WTC11 (cell line): ENCODE measurements at regions not wholly inside any gene's neighbourhood (a gene's known extent, or its start where the extent isn't known, plus 50 kb on each side); places are given as distances from the start of the nearest gene placed in this dataset.

Experiments used
- ATAC-seq: fragments of 200-7000 bp; cut with Tn5 transposase; 2 replicates; pipeline ENCODE4 v1.10.0; 2021; ENCODE audit warnings: mild to moderate bottlenecking, moderate library complexity
- CTCF ChIA-PET: fragments of 300-600 bp; sonication (Branson Sonifier 250); formaldehyde crosslinking; loops from one replicate; lab custom pipeline; 2021; ENCODE audit warnings: antibody characterized with exemption; lab: Charles Lee
- POLR2A ChIA-PET: fragments of 350-600 bp; sonication (Branson Sonifier 250); formaldehyde crosslinking; loops from one replicate; lab custom pipeline; 2021; ENCODE audit warnings: antibody characterized with exemption; lab: Charles Lee
- DNase-seq: peaks from one replicate; pipeline ENCODE4 v3.0.0; 2021; ENCODE audit warnings: low spot score
- H3K27ac Mint-ChIP-seq: 2 replicates; pipeline ENCODE4 v1.8.0; 2021; ENCODE audit warnings: mixed read lengths
- H3K27me3 Mint-ChIP-seq: 2 replicates; pipeline ENCODE4 v1.8.0; 2021; ENCODE audit warnings: low read depth, mild to moderate bottlenecking, moderate library complexity, mixed read lengths
- H3K36me3 Mint-ChIP-seq: 2 replicates; pipeline ENCODE4 v1.8.0; 2021; ENCODE audit warnings: mixed read lengths
- H3K4me1 Mint-ChIP-seq: 2 replicates; pipeline ENCODE4 v1.8.0; 2022; ENCODE audit warnings: mixed read lengths
- H3K4me3 Mint-ChIP-seq: 2 replicates; pipeline ENCODE4 v1.8.0; 2021; ENCODE audit warnings: mild to moderate bottlenecking, moderate library complexity, mixed read lengths
- H3K9me3 Mint-ChIP-seq: 2 replicates; pipeline ENCODE4 v1.8.0; 2021; ENCODE audit warnings: mixed read lengths
- CBFB ChIP-seq: sonication (generic); formaldehyde crosslinking; IDR thresholded peaks from 2 replicates; pipeline ENCODE4 v1.8.1; 2022; ENCODE audit warnings: mild to moderate bottlenecking, low read depth, missing genetic modification reagents
- CDX4 ChIP-seq: fragments of 250-450 bp; sonication (Bioruptor Pico); IDR thresholded peaks from 2 replicates; pipeline ENCODE4 v1.9.0; 2021; ENCODE audit warnings: moderate library complexity, mild to moderate bottlenecking, inconsistent platforms, borderline replicate concordance
- HMGA2 ChIP-seq: fragments of 250-450 bp; sonication (Bioruptor Pico); IDR thresholded peaks from 2 replicates; pipeline ENCODE4 v1.4.0; 2021; ENCODE audit warnings: mild to moderate bottlenecking, moderate library complexity
- JUN ChIP-seq: sonication (generic); formaldehyde crosslinking; IDR thresholded peaks from 2 replicates; pipeline ENCODE4 v1.8.0; 2023; ENCODE audit warnings: mild to moderate bottlenecking, missing genetic modification reagents
- NFYB ChIP-seq: sonication (generic); formaldehyde crosslinking; conservative IDR thresholded peaks from 2 replicates; pipeline ENCODE4 v1.8.0; 2022; ENCODE audit warnings: low read depth, missing genetic modification reagents
- NR1H2 ChIP-seq: sonication (generic); formaldehyde crosslinking; IDR thresholded peaks from 2 replicates; pipeline ENCODE4 v1.9.0; 2021; ENCODE audit warnings: mild to moderate bottlenecking, moderate library complexity, missing genetic modification reagents
- RELA ChIP-seq: sonication (generic); formaldehyde crosslinking; IDR thresholded peaks from 2 replicates; pipeline ENCODE4 v1.8.1; 2022; ENCODE audit warnings: missing genetic modification reagents, mild to moderate bottlenecking, borderline replicate concordance
- SMAD3 ChIP-seq: sonication (generic); formaldehyde crosslinking; IDR thresholded peaks from 2 replicates; pipeline ENCODE4 v1.8.0; 2022; ENCODE audit warnings: missing genetic modification reagents, mild to moderate bottlenecking, borderline replicate concordance
- USF1 ChIP-seq: sonication (generic); formaldehyde crosslinking; IDR thresholded peaks from 2 replicates; pipeline ENCODE4 v1.8.0; 2022; ENCODE audit warnings: mild to moderate bottlenecking, missing genetic modification reagents
- ZBTB43 ChIP-seq: sonication (generic); formaldehyde crosslinking; IDR thresholded peaks from 2 replicates; pipeline ENCODE4 v1.8.1; 2023; ENCODE audit warnings: mild to moderate bottlenecking, missing genetic modification reagents
- ZNF317 ChIP-seq: sonication (generic); formaldehyde crosslinking; IDR thresholded peaks from 2 replicates; pipeline ENCODE4 v1.8.1; 2023; ENCODE audit warnings: low read depth, mild to moderate bottlenecking, moderate library complexity, missing genetic modification reagents, borderline replicate concordance
- ZNF396 ChIP-seq: fragments of 250-450 bp; sonication (Bioruptor Pico); IDR thresholded peaks from 2 replicates; pipeline ENCODE4 v1.8.0; 2021; ENCODE audit warnings: mild to moderate bottlenecking, moderate library complexity, borderline replicate concordance
- ZNF671 ChIP-seq: fragments of 250-450 bp; sonication (Bioruptor Pico); IDR thresholded peaks from 2 replicates; pipeline ENCODE4 v1.8.0; 2021; ENCODE audit warnings: mild to moderate bottlenecking
- TF ChIP-seq, protein P1 (sequence below): sonication (generic); formaldehyde crosslinking; IDR thresholded peaks from 2 replicates; pipeline ENCODE4 v1.8.1; 2023; ENCODE audit warnings: mild to moderate bottlenecking, missing genetic modification reagents
- TF ChIP-seq, protein P2 (sequence below): sonication (generic); formaldehyde crosslinking; IDR thresholded peaks from 2 replicates; pipeline ENCODE4 v1.8.1; 2023; ENCODE audit warnings: mild to moderate bottlenecking, missing genetic modification reagents, borderline replicate concordance
- TF ChIP-seq, protein P3 (sequence below): sonication (generic); formaldehyde crosslinking; IDR thresholded peaks from 2 replicates; pipeline ENCODE4 v1.8.1; 2022; ENCODE audit warnings: low read depth, mild to moderate bottlenecking, moderate library complexity, missing genetic modification reagents, borderline replicate concordance
- TF ChIP-seq, protein P4 (sequence below): sonication (generic); formaldehyde crosslinking; IDR thresholded peaks from 2 replicates; pipeline ENCODE4 v1.8.1; 2022; ENCODE audit warnings: mild to moderate bottlenecking, missing genetic modification reagents, moderate library complexity, borderline replicate concordance
- TF ChIP-seq, protein P5 (sequence below): sonication (generic); formaldehyde crosslinking; IDR thresholded peaks from 2 replicates; pipeline ENCODE4 v1.8.1; 2022; ENCODE audit warnings: mild to moderate bottlenecking, moderate library complexity, missing genetic modification reagents

- TF ChIP-seq, protein P1, sequence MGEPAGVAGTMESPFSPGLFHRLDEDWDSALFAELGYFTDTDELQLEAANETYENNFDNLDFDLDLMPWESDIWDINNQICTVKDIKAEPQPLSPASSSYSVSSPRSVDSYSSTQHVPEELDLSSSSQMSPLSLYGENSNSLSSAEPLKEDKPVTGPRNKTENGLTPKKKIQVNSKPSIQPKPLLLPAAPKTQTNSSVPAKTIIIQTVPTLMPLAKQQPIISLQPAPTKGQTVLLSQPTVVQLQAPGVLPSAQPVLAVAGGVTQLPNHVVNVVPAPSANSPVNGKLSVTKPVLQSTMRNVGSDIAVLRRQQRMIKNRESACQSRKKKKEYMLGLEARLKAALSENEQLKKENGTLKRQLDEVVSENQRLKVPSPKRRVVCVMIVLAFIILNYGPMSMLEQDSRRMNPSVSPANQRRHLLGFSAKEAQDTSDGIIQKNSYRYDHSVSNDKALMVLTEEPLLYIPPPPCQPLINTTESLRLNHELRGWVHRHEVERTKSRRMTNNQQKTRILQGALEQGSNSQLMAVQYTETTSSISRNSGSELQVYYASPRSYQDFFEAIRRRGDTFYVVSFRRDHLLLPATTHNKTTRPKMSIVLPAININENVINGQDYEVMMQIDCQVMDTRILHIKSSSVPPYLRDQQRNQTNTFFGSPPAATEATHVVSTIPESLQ = no peak
Observed at GRCh38 chr2:60149176-60149575, 404.3 kb downstream of the BCL11A start (continued).

DNA sequence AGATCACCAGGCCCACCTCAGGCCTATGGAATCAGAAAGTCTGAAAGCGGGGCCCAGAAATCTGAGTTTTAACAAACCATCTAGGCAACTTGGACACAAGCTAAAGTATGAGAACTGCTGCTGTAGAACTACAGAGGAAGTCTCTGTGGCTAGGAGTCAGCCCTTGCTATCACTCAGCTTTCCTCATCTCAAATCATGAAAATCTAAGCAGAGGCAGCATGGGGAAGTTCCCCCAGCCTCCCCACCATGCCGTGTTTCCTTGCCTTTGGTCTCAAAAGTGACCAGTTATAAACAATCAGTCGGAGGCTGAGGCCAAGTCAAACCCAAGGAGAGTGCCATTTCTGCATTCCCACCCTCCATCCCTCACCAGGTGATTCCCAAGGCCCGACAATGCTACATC, 404.7 kb downstream of the BCL11A start:
- peaks cover 5% of the 10 kb centered on the region for H3K36me3 Mint-ChIP-seq
- no peak for ATAC-seq
- no peaks in the 10 kb centered on the region; the same call in 1 of the 2 replicates for H3K27me3 Mint-ChIP-seq
- ChIA-PET CTCF (no interaction called here), POLR2A (no interaction called here)
- H3K4me3 Mint-ChIP-seq = no peak overlapping the region
- no peak for DNase-seq
- peaks cover 15% of the 10 kb centered on the region for H3K9me3 Mint-ChIP-seq
- no peak for TF ChIP-seq USF1 (CRISPR knock-in tag)
- TF ChIP-seq, protein P2, sequence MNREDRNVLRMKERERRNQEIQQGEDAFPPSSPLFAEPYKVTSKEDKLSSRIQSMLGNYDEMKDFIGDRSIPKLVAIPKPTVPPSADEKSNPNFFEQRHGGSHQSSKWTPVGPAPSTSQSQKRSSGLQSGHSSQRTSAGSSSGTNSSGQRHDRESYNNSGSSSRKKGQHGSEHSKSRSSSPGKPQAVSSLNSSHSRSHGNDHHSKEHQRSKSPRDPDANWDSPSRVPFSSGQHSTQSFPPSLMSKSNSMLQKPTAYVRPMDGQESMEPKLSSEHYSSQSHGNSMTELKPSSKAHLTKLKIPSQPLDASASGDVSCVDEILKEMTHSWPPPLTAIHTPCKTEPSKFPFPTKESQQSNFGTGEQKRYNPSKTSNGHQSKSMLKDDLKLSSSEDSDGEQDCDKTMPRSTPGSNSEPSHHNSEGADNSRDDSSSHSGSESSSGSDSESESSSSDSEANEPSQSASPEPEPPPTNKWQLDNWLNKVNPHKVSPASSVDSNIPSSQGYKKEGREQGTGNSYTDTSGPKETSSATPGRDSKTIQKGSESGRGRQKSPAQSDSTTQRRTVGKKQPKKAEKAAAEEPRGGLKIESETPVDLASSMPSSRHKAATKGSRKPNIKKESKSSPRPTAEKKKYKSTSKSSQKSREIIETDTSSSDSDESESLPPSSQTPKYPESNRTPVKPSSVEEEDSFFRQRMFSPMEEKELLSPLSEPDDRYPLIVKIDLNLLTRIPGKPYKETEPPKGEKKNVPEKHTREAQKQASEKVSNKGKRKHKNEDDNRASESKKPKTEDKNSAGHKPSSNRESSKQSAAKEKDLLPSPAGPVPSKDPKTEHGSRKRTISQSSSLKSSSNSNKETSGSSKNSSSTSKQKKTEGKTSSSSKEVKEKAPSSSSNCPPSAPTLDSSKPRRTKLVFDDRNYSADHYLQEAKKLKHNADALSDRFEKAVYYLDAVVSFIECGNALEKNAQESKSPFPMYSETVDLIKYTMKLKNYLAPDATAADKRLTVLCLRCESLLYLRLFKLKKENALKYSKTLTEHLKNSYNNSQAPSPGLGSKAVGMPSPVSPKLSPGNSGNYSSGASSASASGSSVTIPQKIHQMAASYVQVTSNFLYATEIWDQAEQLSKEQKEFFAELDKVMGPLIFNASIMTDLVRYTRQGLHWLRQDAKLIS = no peak
- TF ChIP-seq ZNF671 = no peak
- TF ChIP-seq ZNF317 (CRISPR knock-in tag) = no peak
- no peak for TF ChIP-seq SMAD3 (CRISPR knock-in tag)
- no peak for TF ChIP-seq HMGA2
- no peaks in the 10 kb centered on the region for H3K4me1 Mint-ChIP-seq
- no peak overlapping the region for H3K27ac Mint-ChIP-seq

DNA sequence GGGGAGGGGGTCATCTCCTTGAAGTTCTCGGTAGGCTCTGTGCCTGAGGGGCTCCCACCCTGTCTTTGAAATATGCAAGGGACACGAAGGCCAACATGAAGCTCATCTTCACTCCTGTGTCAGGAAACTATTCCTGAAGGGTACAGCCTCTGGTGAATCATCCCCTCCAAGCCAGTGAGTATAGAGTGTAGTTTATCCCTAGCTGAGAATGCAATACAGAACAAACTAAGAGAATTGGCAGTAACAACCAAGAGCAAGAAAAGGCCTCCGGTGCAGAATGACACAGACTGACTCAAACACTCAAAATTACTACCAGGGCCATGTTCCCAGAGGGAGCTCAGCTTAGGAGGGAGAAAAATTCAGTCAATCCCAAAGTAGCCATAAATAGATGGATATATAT, 413.3 kb downstream of the BCL11A start:
- Mint-ChIP-seq H3K4me1 (peaks cover 7% of the 10 kb centered on the region; the same call in 1 of the 2 replicates), H3K36me3 (peaks cover 42% of the 10 kb centered on the region), H3K4me3 (no peak overlapping the region), H3K27me3 (peaks cover 22% of the 10 kb centered on the region), H3K27ac (no peak overlapping the region), H3K9me3 (peaks cover 43% of the 10 kb centered on the region)
- ChIA-PET POLR2A (no interaction called here), CTCF (no interaction called here)
- ATAC-seq (no peak), DNase-seq (no peak)
- no peak for TF ChIP-seq ZBTB43
- no peak for TF ChIP-seq JUN (CRISPR knock-in tag)
- TF ChIP-seq RELA (CRISPR knock-in tag) = no peak
- TF ChIP-seq, protein P3, sequence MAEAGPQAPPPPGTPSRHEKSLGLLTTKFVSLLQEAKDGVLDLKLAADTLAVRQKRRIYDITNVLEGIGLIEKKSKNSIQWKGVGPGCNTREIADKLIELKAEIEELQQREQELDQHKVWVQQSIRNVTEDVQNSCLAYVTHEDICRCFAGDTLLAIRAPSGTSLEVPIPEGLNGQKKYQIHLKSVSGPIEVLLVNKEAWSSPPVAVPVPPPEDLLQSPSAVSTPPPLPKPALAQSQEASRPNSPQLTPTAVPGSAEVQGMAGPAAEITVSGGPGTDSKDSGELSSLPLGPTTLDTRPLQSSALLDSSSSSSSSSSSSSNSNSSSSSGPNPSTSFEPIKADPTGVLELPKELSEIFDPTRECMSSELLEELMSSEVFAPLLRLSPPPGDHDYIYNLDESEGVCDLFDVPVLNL (CRISPR knock-in tag) = no peak
- TF ChIP-seq, protein P4, sequence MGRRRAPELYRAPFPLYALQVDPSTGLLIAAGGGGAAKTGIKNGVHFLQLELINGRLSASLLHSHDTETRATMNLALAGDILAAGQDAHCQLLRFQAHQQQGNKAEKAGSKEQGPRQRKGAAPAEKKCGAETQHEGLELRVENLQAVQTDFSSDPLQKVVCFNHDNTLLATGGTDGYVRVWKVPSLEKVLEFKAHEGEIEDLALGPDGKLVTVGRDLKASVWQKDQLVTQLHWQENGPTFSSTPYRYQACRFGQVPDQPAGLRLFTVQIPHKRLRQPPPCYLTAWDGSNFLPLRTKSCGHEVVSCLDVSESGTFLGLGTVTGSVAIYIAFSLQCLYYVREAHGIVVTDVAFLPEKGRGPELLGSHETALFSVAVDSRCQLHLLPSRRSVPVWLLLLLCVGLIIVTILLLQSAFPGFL (CRISPR knock-in tag) = no peak
- no peak for TF ChIP-seq ZNF396 (CRISPR knock-in tag)
- TF ChIP-seq, protein P5, sequence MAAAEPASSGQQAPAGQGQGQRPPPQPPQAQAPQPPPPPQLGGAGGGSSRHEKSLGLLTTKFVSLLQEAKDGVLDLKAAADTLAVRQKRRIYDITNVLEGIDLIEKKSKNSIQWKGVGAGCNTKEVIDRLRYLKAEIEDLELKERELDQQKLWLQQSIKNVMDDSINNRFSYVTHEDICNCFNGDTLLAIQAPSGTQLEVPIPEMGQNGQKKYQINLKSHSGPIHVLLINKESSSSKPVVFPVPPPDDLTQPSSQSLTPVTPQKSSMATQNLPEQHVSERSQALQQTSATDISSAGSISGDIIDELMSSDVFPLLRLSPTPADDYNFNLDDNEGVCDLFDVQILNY (CRISPR knock-in tag) = no peak
- no peak for TF ChIP-seq CBFB (CRISPR knock-in tag)
- TF ChIP-seq NR1H2 (CRISPR knock-in tag) = no peak
- no peak for TF ChIP-seq NFYB (CRISPR knock-in tag)
- no peak for TF ChIP-seq CDX4
